ENCODE measurements at regions not wholly inside any gene's neighbourhood (a gene's known extent, or its start where the extent isn't known, plus 50 kb on each side); places are given as distances from the start of the nearest gene placed in this dataset.

- no peak for DNase-seq
Observed at GRCh38 chr9:27625751-27626150, 52.5 kb upstream of the C9orf72 start.

GRCh38 chr9:27626244-27627187 is 53.2 kb upstream of the C9orf72 start:
- no peak for DNase-seq

- no peak for DNase-seq
Observed at GRCh38 chr9:27627188-27627564, 53.9 kb upstream of the C9orf72 start.

- no peak for DNase-seq
Observed at GRCh38 chr9:27628311-27628710, 55.0 kb upstream of the C9orf72 start.

GRCh38 chr9:27629425-27629824 is 56.1 kb upstream of the C9orf72 start:
- no peak for DNase-seq

- no peak for DNase-seq
Observed at GRCh38 chr9:27632254-27632653, 59.0 kb upstream of the C9orf72 start.

GRCh38 chr9:27633764-27634163 is 60.5 kb upstream of the C9orf72 start:
- no peak for DNase-seq

- DNase-seq = no peak
Observed at GRCh38 chr9:27634879-27635278, 61.6 kb upstream of the C9orf72 start.

GRCh38 chr9:27638716-27639115 is 65.4 kb upstream of the C9orf72 start:
- no peak for DNase-seq

GRCh38 chr9:27645161-27645840 is 72.0 kb upstream of the C9orf72 start:
- DNase-seq = peak in 1 of 3 experiments; percentile 2

GRCh38 chr9:27653246-27653645 is 80.0 kb upstream of the C9orf72 start:
- DNase-seq = no peak

- no peak for DNase-seq
Observed at GRCh38 chr9:27653957-27654356, 80.7 kb upstream of the C9orf72 start.

- DNase-seq = no peak
Observed at GRCh38 chr9:27654629-27655285, 81.5 kb upstream of the C9orf72 start.

- DNase-seq = no peak
Observed at GRCh38 chr9:27655441-27655840, 82.2 kb upstream of the C9orf72 start.

GRCh38 chr9:27659001-27659400 is 85.7 kb upstream of the C9orf72 start:
- DNase-seq = no peak

GRCh38 chr9:27659571-27659970 is 86.3 kb upstream of the C9orf72 start:
- DNase-seq = no peak

GRCh38 chr9:27660148-27660547 is 86.9 kb upstream of the C9orf72 start:
- DNase-seq = no peak

- no peak for DNase-seq
Observed at GRCh38 chr9:27663526-27663925, 90.2 kb upstream of the C9orf72 start.

GRCh38 chr9:27664121-27664779 is 91.0 kb upstream of the C9orf72 start:
- no peak for DNase-seq

- DNase-seq = peak in 1 of 3 experiments; percentile 30
Observed at GRCh38 chr9:27665136-27665535, 91.9 kb upstream of the C9orf72 start.

GRCh38 chr9:27668280-27668679 is 95.0 kb upstream of the C9orf72 start:
- DNase-seq = no peak

- DNase-seq = no peak
Observed at GRCh38 chr9:27671636-27672035, 98.4 kb upstream of the C9orf72 start.

- DNase-seq = no peak
Observed at GRCh38 chr9:27672718-27673117, 99.4 kb upstream of the C9orf72 start.
